Activated naive CD4-positive, alpha-beta T cell treated with anti-CD3 and anti-CD28 coated beads for 36 hours (primary cell): ENCODE measurements at regions not wholly inside any gene's neighbourhood (a gene's known extent, or its start where the extent isn't known, plus 50 kb on each side); places are given as distances from the start of the nearest gene placed in this dataset.
"Not testable (repeated sequence)": the region's sequence is repeated elsewhere in the genome, so short reads cannot be mapped to it uniquely, and the experiment has no call there.

Experiments
- CTCF ChIA-PET: fragments of 350-600 bp; sonication (Branson Sonifier 250); formaldehyde crosslinking; loops from one replicate; lab custom pipeline; 2021; ENCODE audit warnings: antibody characterized with exemption; lab: Charles Lee
- DNase-seq: peaks from one replicate; pipeline ENCODE4 v3.0.0-alpha.2; 2020
- H3K27ac Mint-ChIP-seq: one replicate; pipeline ENCODE4 v1.8.0; 2021; ENCODE audit warnings: mild to moderate bottlenecking, mixed read lengths
- H3K27me3 Mint-ChIP-seq: one replicate; pipeline ENCODE4 v1.8.0; 2021; ENCODE audit warnings: low read depth, mixed read lengths
- H3K36me3 Mint-ChIP-seq: one replicate; pipeline ENCODE4 v1.8.0; 2021; ENCODE audit warnings: low read depth, mixed read lengths
- H3K4me1 Mint-ChIP-seq: one replicate; pipeline ENCODE4 v1.8.0; 2021; ENCODE audit warnings: low read depth, mixed read lengths
- H3K4me3 Mint-ChIP-seq: one replicate; pipeline ENCODE4 v1.8.0; 2021; ENCODE audit warnings: mild to moderate bottlenecking, moderate library complexity, mixed read lengths
- H3K9me3 Mint-ChIP-seq: one replicate; pipeline ENCODE4 v1.8.0; 2021; ENCODE audit warnings: mixed read lengths
- intact Hi-C: fragments of 100-400 bp; cut with micrococcal nuclease; formaldehyde crosslinking; loops from one replicate; pipeline ENCODE4 v1.15.1; 2023

- intact Hi-C loops, result no loop called here
- Mint-ChIP-seq H3K9me3 (no peaks in the 10 kb centered on the region), H3K4me1 (no peaks in the 10 kb centered on the region), H3K27me3 (peaks cover 3% of the 10 kb centered on the region), H3K27ac (no peak overlapping the region), H3K36me3 (no peaks in the 10 kb centered on the region), H3K4me3 (no peak overlapping the region)
- DNase-seq, result no peak
- CTCF ChIA-PET, result no interaction called here
Measured at GRCh38 chr7:36051501-36051900, 101.6 kb upstream of the EEPD1 start.

- no peaks in the 10 kb centered on the region for H3K9me3 Mint-ChIP-seq
- CTCF ChIA-PET, result no interaction called here
Measured at GRCh38 chr7:36053589-36053988, 99.5 kb upstream of the EEPD1 start.

GRCh38 chr7:36054637-36055036 lies 98.4 kb upstream of the EEPD1 start:
- no peak overlapping the region for H3K4me3 Mint-ChIP-seq
- H3K4me1 Mint-ChIP-seq, result no peaks in the 10 kb centered on the region
- DNase-seq, result no peak
- no peaks in the 10 kb centered on the region for H3K9me3 Mint-ChIP-seq
- H3K36me3 Mint-ChIP-seq, result no peaks in the 10 kb centered on the region
- no peak overlapping the region for H3K27ac Mint-ChIP-seq
- CTCF ChIA-PET, result interaction anchor here (0.8 kb wide), 1 partner anchor 79 kb away, joined by 3 read pairs; no protein-coding TSS in a partner anchor
- peaks cover 3% of the 10 kb centered on the region for H3K27me3 Mint-ChIP-seq
- intact Hi-C loops, result no loop called here

More at GRCh38 chr7:36053589-36053988, 99.5 kb upstream of the EEPD1 start:
- intact Hi-C loops, result no loop called here
- H3K4me1 Mint-ChIP-seq, result no peaks in the 10 kb centered on the region
- no peak for DNase-seq
- H3K4me3 Mint-ChIP-seq, result no peak overlapping the region
- H3K27me3 Mint-ChIP-seq, result peaks cover 3% of the 10 kb centered on the region
- no peak overlapping the region for H3K27ac Mint-ChIP-seq
- H3K36me3 Mint-ChIP-seq, result no peaks in the 10 kb centered on the region

DNA sequence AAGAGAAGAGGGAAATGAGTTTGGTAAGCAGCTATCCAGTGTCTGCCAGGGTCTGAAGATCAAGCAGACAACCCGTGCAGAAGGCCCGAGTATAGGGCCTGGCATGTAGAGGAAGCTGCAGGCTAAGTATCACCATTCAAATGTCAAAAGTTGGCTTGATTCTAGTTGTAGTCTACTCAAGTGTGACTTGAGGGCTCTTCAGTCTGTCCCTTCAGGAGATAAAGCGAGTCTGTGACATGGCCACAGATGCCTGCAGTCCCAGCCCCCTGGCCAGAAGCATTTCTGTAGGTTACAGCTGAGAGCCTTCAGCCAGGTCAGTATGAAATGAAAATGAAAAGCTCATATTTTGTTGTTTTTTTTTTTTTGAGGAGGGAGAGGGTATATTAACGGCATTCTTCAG lies 97.8 kb upstream of the EEPD1 start:
- no peak overlapping the region for H3K27ac Mint-ChIP-seq
- intact Hi-C loops, result no loop called here
- no peaks in the 10 kb centered on the region for H3K9me3 Mint-ChIP-seq
- H3K36me3 Mint-ChIP-seq, result no peaks in the 10 kb centered on the region
- H3K27me3 Mint-ChIP-seq, result peaks cover 3% of the 10 kb centered on the region
- no peaks in the 10 kb centered on the region for H3K4me1 Mint-ChIP-seq
- no peak for DNase-seq
- CTCF ChIA-PET, result interaction anchor here (0.5 to 0.8 kb wide), 2 partner anchors 53 to 79 kb away, joined by 3 to 6 read pairs; no protein-coding TSS in a partner anchor
- H3K4me3 Mint-ChIP-seq, result no peak overlapping the region

GRCh38 chr7:36057323-36057722 lies 95.7 kb upstream of the EEPD1 start:
- CTCF ChIA-PET, result no interaction called here
- H3K27me3 Mint-ChIP-seq, result no peaks in the 10 kb centered on the region
- no peaks in the 10 kb centered on the region for H3K4me1 Mint-ChIP-seq
- H3K36me3 Mint-ChIP-seq, result no peaks in the 10 kb centered on the region
- H3K4me3 Mint-ChIP-seq, result no peak overlapping the region
- H3K27ac Mint-ChIP-seq, result no peak overlapping the region
- intact Hi-C loops, result no loop called here
- DNase-seq, result no peak
- no peaks in the 10 kb centered on the region for H3K9me3 Mint-ChIP-seq

- no peaks in the 10 kb centered on the region for H3K27me3 Mint-ChIP-seq
- intact Hi-C loops, result no loop called here
- CTCF ChIA-PET, result no interaction called here
- no peaks in the 10 kb centered on the region for H3K9me3 Mint-ChIP-seq
- H3K36me3 Mint-ChIP-seq, result no peaks in the 10 kb centered on the region
- H3K4me1 Mint-ChIP-seq, result no peaks in the 10 kb centered on the region
- no peak for DNase-seq
- H3K27ac Mint-ChIP-seq, result no peak overlapping the region
- no peak overlapping the region for H3K4me3 Mint-ChIP-seq
Measured at GRCh38 chr7:36058020-36058592, 94.9 kb upstream of the EEPD1 start.

DNA sequence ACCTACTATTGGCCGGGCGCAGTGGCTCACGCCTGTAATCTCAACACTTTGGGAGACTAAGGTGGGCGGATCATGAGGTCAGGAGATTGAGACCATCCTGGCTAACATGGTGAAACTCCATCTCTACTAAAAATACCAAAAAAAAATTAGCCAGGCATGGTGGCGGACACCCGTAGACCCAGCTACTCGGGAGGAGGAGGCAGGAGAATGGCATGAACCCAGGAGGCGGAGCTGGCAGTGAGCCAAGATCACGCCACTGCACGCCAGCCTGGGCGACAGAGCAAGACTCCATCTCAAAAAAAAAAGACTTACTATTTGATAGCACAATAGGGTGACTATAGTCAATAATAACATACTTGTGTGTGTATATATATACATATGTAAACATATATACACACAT lies 92.7 kb upstream of the EEPD1 start:
- H3K27me3 Mint-ChIP-seq, intact Hi-C loops, CTCF ChIA-PET, H3K36me3 Mint-ChIP-seq, H3K27ac Mint-ChIP-seq, H3K4me3 Mint-ChIP-seq, H3K9me3 Mint-ChIP-seq, DNase-seq, H3K4me1 Mint-ChIP-seq: not testable (repeated sequence)

- Mint-ChIP-seq H3K27ac (no peak overlapping the region), H3K4me3 (no peak overlapping the region), H3K9me3 (peaks cover 2% of the 10 kb centered on the region), H3K36me3 (no peaks in the 10 kb centered on the region), H3K27me3 (no peaks in the 10 kb centered on the region), H3K4me1 (no peaks in the 10 kb centered on the region)
- intact Hi-C loops, result no loop called here
- CTCF ChIA-PET, result no interaction called here
- DNase-seq, result no peak
Measured at GRCh38 chr7:36062154-36062815, 90.8 kb upstream of the EEPD1 start.

DNA sequence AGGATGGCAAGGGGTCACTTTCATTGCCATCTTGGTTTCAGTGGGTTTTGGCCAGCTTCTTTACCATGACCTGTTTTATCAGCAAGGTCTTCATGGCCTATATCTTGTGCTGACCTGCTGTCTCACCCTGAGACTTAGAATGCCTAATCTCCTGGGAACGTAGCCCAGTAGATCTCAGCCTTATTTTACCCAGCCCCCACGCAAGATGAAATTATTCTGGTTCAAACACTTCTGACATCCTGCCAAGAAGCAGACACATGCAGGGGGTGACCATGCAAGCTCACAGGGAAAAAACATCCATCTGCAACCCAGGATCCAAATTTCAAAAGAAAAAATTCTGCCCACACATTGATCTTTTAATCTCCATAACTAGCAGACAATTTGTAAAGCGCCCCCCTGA lies 88.4 kb upstream of the EEPD1 start:
- no peak overlapping the region for H3K27ac Mint-ChIP-seq
- no peaks in the 10 kb centered on the region for H3K4me1 Mint-ChIP-seq
- intact Hi-C loops, result no loop called here
- no peaks in the 10 kb centered on the region for H3K36me3 Mint-ChIP-seq
- no peak overlapping the region for H3K4me3 Mint-ChIP-seq
- CTCF ChIA-PET, result interaction anchor here (1.0 kb wide), 1 partner anchor 16 kb away, joined by 4 read pairs; no protein-coding TSS in a partner anchor
- no peak for DNase-seq
- peaks cover 2% of the 10 kb centered on the region for H3K9me3 Mint-ChIP-seq
- no peaks in the 10 kb centered on the region for H3K27me3 Mint-ChIP-seq

- DNase-seq, H3K4me1 Mint-ChIP-seq, H3K9me3 Mint-ChIP-seq, H3K27ac Mint-ChIP-seq, H3K4me3 Mint-ChIP-seq, intact Hi-C loops, H3K27me3 Mint-ChIP-seq, H3K36me3 Mint-ChIP-seq, CTCF ChIA-PET: not testable (repeated sequence)
Measured at GRCh38 chr7:36065563-36066342, 87.3 kb upstream of the EEPD1 start.

DNA sequence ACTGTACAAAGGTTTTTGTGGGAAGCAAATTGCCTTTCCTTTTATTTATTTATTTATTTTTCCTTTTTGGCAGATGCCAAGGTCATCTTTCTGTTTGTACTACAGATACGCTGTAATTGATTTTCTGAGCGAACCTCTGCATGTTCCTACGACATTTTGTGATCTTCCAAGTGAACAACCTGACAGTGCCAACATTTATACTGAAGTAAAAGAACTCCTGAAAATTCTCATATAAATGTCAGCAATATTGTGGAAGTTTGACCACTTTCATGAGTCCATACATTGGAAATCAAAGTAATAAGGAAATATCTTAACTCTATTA lies 86.8 kb upstream of the EEPD1 start:
- intact Hi-C loops, result no loop called here

GRCh38 chr7:36070230-36070629 lies 82.8 kb upstream of the EEPD1 start:
- CTCF ChIA-PET, result interaction anchor here (1.2 kb wide), 1 partner anchor 222 kb away, joined by 3 read pairs; no protein-coding TSS in a partner anchor
- DNase-seq, result no peak
- no peak overlapping the region for H3K4me3 Mint-ChIP-seq
- peaks cover 2% of the 10 kb centered on the region for H3K9me3 Mint-ChIP-seq
- no peaks in the 10 kb centered on the region for H3K27me3 Mint-ChIP-seq
- intact Hi-C loops, result no loop called here
- H3K36me3 Mint-ChIP-seq, result no peaks in the 10 kb centered on the region
- no peak overlapping the region for H3K27ac Mint-ChIP-seq
- no peaks in the 10 kb centered on the region for H3K4me1 Mint-ChIP-seq

More for the DNA sequence above, 86.8 kb upstream of the EEPD1 start:
- Mint-ChIP-seq H3K36me3 (no peaks in the 10 kb centered on the region), H3K27me3 (no peaks in the 10 kb centered on the region), H3K4me3 (no peak overlapping the region), H3K4me1 (no peaks in the 10 kb centered on the region), H3K27ac (no peak overlapping the region), H3K9me3 (peaks cover 2% of the 10 kb centered on the region)
- CTCF ChIA-PET, result no interaction called here
- DNase-seq, result no peak

DNA sequence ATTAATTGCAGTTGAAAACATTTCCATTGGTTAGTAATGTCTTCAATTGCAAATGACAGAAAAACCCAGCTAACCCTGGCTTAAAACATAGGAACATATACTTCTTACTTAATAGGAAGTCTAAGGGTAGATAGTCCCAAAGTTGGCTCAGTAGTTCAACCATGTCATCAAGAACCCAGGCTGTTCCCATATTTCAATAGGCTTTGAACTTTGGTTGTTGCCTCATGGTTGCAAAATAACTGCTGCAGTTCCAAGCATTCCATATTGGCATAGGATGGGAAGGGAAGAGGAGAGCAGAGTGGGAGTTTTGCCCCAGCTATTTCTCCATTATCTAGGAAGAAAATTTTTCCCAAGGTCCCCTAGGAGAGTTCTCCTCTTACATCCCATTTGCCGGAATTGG lies 81.4 kb upstream of the EEPD1 start:
- Mint-ChIP-seq H3K27me3 (no peaks in the 10 kb centered on the region), H3K36me3 (no peaks in the 10 kb centered on the region), H3K27ac (no peak overlapping the region), H3K4me1 (no peaks in the 10 kb centered on the region), H3K4me3 (no peak overlapping the region), H3K9me3 (no peaks in the 10 kb centered on the region)
- no peak for DNase-seq
- intact Hi-C loops, result no loop called here
- CTCF ChIA-PET, result no interaction called here
